NCI-H1092 (cell line): ENCODE measurements at regions not wholly inside any gene's neighbourhood (a gene's known extent, or its start where the extent isn't known, plus 50 kb on each side); places are given as distances from the start of the nearest gene placed in this dataset.

Experiments
- DNase-seq: peaks from one replicate; lab custom pipeline; 2025; lab: John Stamatoyannopoulos, UW

- no peak for DNase-seq
These were observed 978.3 kb upstream of the B3GALT2 start for GRCh38 chr1:194164755-194165154.

DNA sequence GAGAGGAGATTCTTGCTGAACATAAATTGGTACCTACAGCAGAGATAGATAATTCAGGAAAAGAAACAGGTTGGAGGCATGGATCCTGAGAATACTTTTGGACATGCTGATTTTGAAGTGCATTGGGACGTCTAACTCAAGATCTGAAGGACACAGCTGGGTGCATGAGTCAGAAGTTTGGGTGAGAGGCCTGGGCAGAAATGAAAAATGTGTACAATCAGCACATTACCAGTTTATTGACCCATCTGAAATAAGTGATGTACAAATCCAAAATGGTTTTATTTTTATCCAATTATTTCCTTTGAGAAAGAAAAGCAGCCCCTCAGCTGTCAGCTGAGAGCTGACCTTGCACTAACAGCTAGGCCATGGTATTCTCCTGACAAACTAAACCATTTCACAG lies 975.2 kb upstream of the B3GALT2 start:
- DNase-seq: no peak

- DNase-seq: no peak
These were observed 973.5 kb upstream of the B3GALT2 start for GRCh38 chr1:194159941-194160340.

- DNase-seq: no peak
These were observed 969.5 kb upstream of the B3GALT2 start for GRCh38 chr1:194155962-194156361.

DNA sequence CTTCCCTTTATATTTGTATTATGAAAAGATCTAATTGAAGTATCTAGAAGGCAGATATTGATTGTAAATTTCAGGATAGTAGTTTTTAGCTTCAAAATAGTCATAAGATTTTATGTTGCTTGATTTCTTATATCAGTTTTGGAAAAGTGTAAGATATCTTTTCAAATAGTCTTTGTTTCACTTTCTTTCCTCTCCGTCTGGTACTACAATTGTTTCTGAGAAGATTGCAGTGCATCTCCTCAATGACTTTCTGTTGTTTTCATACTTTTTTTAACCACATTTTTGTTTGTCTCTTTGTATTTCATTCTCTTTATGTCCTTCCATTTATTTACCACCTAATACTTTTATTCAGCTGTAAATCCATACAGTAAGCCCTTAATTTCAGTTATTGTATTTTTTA lies 964.6 kb upstream of the B3GALT2 start:
- no peak for DNase-seq

- DNase-seq: no peak
These were observed 963.8 kb upstream of the B3GALT2 start for GRCh38 chr1:194150242-194150641.

DNA sequence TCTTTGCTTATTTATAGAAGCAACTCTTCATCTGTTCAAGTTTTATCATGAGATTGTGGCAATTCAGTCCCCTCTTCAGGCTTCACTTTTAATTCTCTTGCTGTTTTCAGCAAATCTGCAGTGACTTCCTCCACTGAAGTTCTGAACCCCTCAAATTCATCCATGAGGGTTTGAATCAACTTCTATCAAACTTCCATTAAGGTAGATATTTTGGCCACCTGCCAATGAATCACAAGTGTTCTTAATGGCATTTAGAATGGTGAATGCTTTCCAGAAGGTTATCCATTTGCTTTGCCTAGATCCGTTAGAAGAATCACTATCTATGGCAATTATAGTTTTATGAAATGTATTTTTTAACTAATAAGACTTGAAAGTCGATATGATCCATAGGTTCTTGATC lies 946.7 kb upstream of the B3GALT2 start:
- no peak for DNase-seq

GRCh38 chr1:194118086-194118485 lies 931.7 kb upstream of the B3GALT2 start:
- DNase-seq: no peak

DNA sequence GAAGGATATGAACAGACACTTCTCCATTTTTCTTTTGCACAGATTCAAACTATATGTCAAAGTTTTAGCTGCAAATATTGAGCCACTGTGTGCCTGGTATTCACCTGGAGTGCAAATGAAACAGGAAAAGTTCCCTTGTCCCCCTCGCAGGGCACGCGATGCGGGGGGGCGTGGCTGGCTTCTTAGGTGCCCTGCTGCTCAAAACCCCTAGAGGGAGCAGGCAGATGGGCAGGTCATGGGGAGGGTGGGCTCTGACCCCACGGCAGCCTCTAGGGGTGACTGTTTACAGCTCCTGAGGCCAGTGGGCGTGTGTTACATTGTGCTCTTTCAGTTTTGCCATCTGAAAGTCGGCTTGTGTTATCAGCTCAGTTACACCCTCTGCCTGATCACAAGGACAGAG lies 931.2 kb upstream of the B3GALT2 start:
- no peak for DNase-seq

- DNase-seq: no peak
These were observed 927.9 kb upstream of the B3GALT2 start for GRCh38 chr1:194114288-194114687.

- DNase-seq: no peak
These were observed 919.0 kb upstream of the B3GALT2 start for GRCh38 chr1:194105381-194105780.

DNA sequence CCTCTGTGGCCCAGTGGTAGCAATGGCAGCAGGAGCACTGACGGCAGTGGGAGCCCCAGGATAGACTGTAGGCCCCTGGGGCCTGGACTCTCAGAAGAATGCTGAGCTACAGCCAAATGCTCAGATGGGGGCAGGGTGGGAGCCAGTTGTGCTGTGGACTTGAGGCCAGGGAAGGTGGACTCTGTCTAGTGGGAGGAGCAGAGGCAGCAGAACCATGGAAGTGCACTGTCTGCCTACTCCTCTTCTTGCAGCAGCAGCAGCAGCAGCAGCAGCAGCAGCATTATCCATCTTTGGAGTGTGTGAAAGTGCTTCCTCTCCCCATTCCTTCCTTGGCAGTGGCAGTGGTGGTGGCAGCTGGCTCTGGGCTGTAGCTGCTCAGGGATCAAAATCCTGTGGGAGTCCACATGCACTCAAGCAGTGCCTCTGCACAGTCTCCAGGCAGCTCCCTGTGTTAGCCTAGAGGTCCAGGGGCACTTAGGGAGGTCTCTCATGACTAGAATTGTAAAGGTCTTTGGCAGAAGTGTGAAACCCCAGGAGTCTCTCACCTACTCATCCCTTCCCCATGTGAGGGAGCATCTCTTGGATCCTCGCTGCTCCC lies 917.9 kb upstream of the B3GALT2 start:
- no peak for DNase-seq

DNA sequence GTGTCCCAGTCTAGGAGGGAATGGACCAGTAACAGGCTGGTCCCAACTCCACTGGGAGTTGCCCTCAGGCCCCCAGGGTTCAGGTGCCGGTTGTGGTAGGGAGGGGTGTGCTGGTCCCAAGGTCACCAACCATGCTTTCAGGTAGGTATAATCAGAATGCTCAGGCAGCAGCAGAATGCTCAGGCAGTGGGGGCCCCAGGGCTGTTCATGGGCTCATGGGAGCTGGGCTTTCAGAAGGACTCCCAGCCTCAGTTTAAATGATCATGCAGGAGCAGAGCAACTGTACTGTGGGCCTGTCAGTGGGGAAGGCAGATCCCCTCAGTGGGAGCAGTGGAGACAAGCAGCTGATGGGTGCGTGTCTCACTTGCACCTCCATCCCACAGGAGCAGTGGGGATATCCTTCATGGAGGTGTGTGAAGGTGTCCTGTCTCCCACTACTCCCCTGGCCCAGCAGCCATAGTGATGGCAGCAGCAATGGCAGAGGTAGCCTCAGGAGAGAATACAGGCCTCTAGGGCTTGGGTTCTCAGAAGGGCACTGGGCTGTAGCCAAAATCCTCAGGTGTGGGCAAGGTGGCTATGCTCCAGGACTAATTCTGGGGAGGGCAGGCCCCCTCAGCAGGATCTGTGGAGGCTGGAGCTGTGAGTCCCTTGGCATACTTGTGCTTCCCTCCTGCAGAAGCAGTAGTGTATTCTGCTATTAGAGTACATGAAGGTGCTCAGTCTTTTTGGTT lies 917.3 kb upstream of the B3GALT2 start:
- no peak for DNase-seq

DNA sequence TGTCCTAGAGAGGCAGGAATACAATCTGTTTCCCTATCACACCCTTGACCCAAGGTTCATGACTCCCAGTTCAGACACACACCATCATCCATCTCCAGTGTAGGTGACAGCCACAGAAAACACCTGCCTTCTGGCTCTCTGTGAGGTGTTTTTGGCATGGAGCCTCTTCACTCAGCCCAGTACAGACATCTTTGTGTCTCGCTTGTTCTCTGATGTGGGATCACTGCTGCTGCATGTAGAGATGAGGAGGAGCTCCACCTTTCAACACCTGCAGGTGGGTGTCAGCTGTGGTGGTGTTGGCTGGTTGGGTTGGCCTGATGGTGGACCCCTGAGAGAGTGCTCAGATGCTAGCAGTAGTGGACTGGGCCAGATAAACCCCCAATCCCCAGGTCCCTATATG lies 916.7 kb upstream of the B3GALT2 start:
- DNase-seq: no peak

DNA sequence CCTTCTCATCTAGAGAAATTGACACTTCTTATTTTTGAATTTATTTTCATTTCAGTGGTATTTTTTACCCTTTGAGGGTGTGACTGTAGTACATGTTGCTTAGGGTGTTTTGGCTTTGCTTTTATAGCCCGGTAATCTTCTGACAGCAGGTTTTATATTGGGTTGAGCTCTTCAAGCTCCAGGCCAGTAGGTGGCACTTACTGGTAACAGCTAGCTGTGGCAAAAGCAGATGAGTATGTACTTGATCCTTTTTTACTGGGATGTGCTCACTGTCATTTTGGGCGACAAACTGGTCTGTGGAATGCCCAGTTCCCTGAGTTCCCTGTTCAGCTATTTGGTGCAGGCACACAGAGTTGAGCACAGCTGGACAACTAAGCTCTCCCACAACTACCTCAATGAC lies 916.2 kb upstream of the B3GALT2 start:
- DNase-seq: no peak

- no peak for DNase-seq
These were observed 898.3 kb upstream of the B3GALT2 start for GRCh38 chr1:194084755-194085154.

- DNase-seq: no peak
These were observed 895.0 kb upstream of the B3GALT2 start for GRCh38 chr1:194081444-194081843.

GRCh38 chr1:194080826-194081225 lies 894.4 kb upstream of the B3GALT2 start:
- no peak for DNase-seq

GRCh38 chr1:194078765-194079164 lies 892.4 kb upstream of the B3GALT2 start:
- DNase-seq: no peak

GRCh38 chr1:194076646-194077045 lies 890.2 kb upstream of the B3GALT2 start:
- no peak for DNase-seq

DNA sequence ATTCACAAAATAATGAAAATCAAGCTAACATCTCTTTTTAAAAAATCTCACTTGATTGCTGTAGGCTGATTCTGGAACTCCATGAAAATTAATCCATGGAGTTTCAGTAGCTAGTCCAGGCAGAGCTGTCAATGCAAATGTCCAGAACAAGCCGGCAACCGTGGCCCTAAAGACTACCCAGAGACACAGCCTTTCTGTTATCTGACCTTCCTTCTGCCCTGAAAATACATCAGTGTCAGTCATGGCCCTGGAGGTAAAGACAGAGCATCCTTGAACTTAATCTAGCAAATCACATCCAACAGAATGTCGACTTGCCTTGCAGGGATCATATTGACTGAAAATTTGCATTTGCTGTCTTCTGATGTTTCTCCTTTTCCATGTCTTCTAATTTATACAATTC lies 887.4 kb upstream of the B3GALT2 start:
- DNase-seq: no peak

DNA sequence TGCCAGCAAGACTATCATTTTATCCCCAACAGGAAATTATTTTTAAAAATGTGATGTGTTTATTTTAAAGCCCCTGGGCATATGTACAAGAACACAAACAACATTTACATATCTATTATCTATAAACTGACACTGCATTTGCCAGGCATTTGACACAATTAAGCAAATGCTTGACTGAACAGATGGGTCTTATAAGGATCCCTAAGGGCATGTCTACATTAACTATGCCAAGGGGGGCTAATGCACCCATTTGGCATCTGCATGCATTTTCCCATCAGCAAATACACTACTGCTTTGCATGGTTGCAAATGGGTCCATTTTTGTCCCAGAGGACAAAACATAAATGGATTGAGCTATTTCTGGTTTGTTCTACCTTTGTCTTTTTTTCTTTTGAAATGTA lies 884.8 kb upstream of the B3GALT2 start:
- no peak for DNase-seq

DNA sequence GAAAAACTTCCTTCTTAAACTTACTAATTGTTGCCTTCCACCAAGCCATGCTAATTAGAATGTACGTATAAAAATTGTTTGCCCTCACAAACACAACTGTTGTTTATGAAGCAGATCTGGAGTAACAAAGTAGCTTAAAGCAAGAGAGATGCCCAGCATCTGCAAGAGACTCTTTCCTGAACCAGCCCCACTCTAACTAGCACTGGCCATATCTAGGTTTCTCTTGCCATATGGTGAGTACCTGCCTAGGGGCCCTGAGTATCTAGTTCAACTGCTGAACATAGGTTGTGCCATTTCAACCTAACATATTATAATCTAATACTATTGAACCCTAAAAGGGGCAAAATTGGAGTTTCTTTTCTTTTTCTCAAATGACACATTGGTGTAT lies 883.4 kb upstream of the B3GALT2 start:
- no peak for DNase-seq

DNA sequence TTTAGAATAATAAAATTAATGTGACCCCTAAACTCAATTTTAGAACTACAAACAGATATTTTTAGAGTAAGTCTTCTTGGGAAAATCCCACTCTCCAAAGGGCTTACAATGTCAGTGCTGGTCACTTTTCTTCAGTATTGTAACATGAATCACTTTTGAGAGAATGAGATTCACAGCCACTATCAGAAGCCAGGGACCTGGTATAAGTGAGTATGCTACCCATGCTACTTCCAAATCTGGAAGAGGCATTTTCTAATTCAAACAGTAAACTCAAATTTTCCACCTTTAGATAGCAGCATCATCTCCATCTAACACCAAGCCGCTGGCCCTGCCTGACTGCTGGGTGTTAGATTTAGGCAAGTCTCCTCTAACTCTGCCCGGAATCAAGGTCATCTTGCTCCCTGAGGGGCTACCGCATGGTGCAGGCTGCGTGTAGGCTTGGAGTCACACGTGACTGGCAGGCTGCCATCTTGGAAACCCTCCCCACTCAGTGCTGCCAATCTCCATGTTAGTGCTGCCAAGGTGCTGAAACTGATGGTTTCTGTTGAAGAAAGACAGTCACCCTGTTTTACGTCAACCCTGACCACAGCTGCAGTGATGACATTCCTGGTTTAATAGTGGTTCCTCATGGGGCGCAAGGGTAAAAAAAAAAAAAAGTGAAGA lies 882.9 kb upstream of the B3GALT2 start:
- no peak for DNase-seq
